Calu3 (cell line): ENCODE measurements at regions not wholly inside any gene's neighbourhood (a gene's known extent, or its start where the extent isn't known, plus 50 kb on each side); places are given as distances from the start of the nearest gene placed in this dataset.

Source experiments
- BruUV-seq: library from RNA; stranded (reverse); fragments of 400-500 nt; replicated peaks from 2 replicates; lab custom pipeline; 2021; lab: Mats Ljungman, UMichigan
- CTCF ChIA-PET: fragments of 300-600 bp; sonication (Branson Sonifier 250); formaldehyde crosslinking; loops from one replicate; lab custom pipeline; 2022; ENCODE audit warnings: antibody characterized with exemption; lab: Charles Lee
- DNase-seq: peaks from one replicate; pipeline ENCODE4 v3.0.0; 2022
- H3K27ac Mint-ChIP-seq: one replicate; pipeline ENCODE4 v1.8.0; 2022; ENCODE audit warnings: mixed read lengths; ENCODE audit not compliant: unreplicated experiment
- H3K27me3 Mint-ChIP-seq: one replicate; pipeline ENCODE4 v1.8.0; 2022; ENCODE audit warnings: mixed read lengths; ENCODE audit not compliant: unreplicated experiment
- H3K36me3 Mint-ChIP-seq: one replicate; pipeline ENCODE4 v1.8.0; 2022; ENCODE audit warnings: mild to moderate bottlenecking, moderate library complexity, mixed read lengths; ENCODE audit not compliant: insufficient read depth, unreplicated experiment
- H3K4me1 Mint-ChIP-seq: one replicate; pipeline ENCODE4 v1.8.0; 2022; ENCODE audit warnings: mild to moderate bottlenecking, low read depth, mixed read lengths; ENCODE audit not compliant: unreplicated experiment
- H3K4me3 Mint-ChIP-seq: one replicate; pipeline ENCODE4 v1.8.0; 2022; ENCODE audit warnings: mild to moderate bottlenecking, low read depth, moderate library complexity, mixed read lengths; ENCODE audit not compliant: unreplicated experiment
- H3K9me3 Mint-ChIP-seq: one replicate; pipeline ENCODE4 v1.8.0; 2022; ENCODE audit warnings: low read depth, mixed read lengths; ENCODE audit not compliant: unreplicated experiment
- intact Hi-C: fragments of 100-400 bp; cut with micrococcal nuclease; formaldehyde crosslinking; loops from one replicate; pipeline ENCODE4 v1.10.0; 2022; ENCODE audit not compliant: unreplicated experiment
- TF ChIP-seq, protein P1 (sequence below): fragments of 200-600 bp; IDR thresholded peaks from one replicate; pipeline ENCODE4 v1.8.0; 2022; ENCODE audit warnings: antibody characterized with exemption; ENCODE audit not compliant: unreplicated experiment

DNA sequence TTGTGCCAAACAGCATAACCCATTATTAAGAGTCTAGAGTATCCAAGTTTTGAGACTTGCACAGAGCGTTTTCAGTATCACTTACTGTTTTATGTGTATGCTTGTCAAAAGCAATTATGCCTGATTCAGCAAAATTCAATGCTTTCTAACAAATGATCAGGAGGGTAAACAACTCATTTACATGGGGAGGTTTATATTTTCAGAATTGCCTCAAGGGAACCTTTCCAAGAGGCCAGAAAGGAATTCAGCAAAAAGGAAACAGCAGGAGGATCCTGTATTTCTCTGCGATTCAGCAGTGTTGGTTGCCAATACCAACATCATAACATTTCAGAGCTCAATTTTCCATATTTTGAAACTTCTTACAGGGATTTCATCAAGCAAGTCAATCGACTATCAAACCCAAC, 69.3 kb upstream of the DAB2 start:
- no TSS peak for BruUV-seq
- peaks cover 12% of the 10 kb centered on the region for H3K4me1 Mint-ChIP-seq
- intact Hi-C loops: no loop called here
- no peak overlapping the region for H3K4me3 Mint-ChIP-seq
- CTCF ChIA-PET: no interaction called here
- TF ChIP-seq, protein P1, sequence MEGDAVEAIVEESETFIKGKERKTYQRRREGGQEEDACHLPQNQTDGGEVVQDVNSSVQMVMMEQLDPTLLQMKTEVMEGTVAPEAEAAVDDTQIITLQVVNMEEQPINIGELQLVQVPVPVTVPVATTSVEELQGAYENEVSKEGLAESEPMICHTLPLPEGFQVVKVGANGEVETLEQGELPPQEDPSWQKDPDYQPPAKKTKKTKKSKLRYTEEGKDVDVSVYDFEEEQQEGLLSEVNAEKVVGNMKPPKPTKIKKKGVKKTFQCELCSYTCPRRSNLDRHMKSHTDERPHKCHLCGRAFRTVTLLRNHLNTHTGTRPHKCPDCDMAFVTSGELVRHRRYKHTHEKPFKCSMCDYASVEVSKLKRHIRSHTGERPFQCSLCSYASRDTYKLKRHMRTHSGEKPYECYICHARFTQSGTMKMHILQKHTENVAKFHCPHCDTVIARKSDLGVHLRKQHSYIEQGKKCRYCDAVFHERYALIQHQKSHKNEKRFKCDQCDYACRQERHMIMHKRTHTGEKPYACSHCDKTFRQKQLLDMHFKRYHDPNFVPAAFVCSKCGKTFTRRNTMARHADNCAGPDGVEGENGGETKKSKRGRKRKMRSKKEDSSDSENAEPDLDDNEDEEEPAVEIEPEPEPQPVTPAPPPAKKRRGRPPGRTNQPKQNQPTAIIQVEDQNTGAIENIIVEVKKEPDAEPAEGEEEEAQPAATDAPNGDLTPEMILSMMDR: no peak
- H3K27me3 Mint-ChIP-seq: no peaks in the 10 kb centered on the region
- H3K27ac Mint-ChIP-seq: no peak overlapping the region
- H3K36me3 Mint-ChIP-seq: no peaks in the 10 kb centered on the region
- no peak for DNase-seq
- H3K9me3 Mint-ChIP-seq: no peaks in the 10 kb centered on the region

DNA sequence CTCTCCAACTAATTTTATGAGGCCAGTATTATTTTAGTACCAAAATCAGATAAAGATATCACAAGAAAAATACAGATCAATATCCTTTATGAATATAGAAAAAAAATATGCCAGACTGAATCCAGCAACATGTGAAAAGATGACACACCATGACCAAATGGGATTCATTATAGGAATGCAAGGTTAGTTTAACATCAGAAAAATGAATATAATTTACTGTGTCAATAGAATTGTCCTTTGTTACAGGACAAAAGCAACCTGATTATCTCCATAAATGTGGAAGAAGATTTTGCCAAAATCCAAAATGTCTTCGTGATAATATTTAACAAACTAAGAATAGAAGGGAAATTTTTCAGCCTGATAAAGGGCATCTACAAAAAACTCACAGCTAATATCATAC, 66.4 kb upstream of the DAB2 start:
- CTCF ChIA-PET: no interaction called here

DNA sequence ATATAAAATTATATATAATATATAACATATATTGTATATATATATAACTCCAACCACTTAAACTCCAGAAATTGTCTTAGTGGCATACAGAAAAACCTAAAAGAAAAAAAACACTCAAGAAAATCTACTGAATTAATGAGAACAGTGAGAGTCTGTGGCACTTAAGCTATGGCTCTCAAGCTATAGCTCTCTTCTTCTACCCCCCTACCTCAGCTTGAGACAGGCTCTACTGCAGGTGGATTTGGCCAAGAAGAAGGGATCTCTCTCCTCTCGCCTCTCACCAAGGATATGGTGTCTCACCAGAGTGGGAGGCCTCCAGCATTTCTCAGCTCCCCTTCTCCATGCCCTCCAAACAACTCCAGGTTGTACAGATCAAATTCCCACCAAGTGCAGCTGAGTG, 64.5 kb upstream of the DAB2 start:
- no peaks in the 10 kb centered on the region for H3K27me3 Mint-ChIP-seq
- DNase-seq: no peak
- BruUV-seq: no TSS peak
- intact Hi-C loops: no loop called here
- TF ChIP-seq, protein P1: no peak
- no peaks in the 10 kb centered on the region for H3K36me3 Mint-ChIP-seq
- H3K27ac Mint-ChIP-seq: no peak overlapping the region
- H3K4me1 Mint-ChIP-seq: no peaks in the 10 kb centered on the region
- H3K4me3 Mint-ChIP-seq: no peak overlapping the region
- H3K9me3 Mint-ChIP-seq: no peaks in the 10 kb centered on the region
- CTCF ChIA-PET: interaction anchor here (0.6 kb wide), 1 partner anchor 24 kb away, joined by 3 read pairs; no protein-coding TSS in a partner anchor

More for the DNA sequence above, 66.4 kb upstream of the DAB2 start:
- Mint-ChIP-seq H3K4me1 (no peaks in the 10 kb centered on the region), H3K36me3 (no peaks in the 10 kb centered on the region), H3K9me3 (no peaks in the 10 kb centered on the region), H3K27me3 (no peaks in the 10 kb centered on the region), H3K27ac (no peak overlapping the region), H3K4me3 (no peak overlapping the region)
- BruUV-seq: no TSS peak
- TF ChIP-seq, protein P1: no peak
- intact Hi-C loops: no loop called here
- DNase-seq: no peak

DNA sequence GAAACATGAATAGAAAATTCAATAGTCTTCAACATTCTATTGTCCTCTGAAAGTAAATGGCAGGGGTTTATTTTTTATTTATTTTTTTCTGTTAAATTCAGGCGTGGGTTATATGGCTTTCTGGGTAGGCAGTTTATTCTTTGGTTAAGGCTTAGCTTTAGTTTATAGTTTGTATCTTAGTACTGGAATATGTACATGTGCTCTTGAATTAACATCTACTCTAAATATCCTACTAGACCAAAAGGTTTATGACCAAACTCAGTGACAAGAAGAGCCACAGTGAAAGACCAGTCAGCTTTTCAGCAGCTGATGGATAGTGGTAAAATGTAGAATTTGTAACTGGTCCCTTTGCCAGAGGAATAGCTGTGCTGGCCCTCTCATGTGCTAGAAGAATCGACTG, 62.0 kb upstream of the DAB2 start:
- CTCF ChIA-PET: no interaction called here
- Mint-ChIP-seq H3K4me3 (no peak overlapping the region), H3K4me1 (no peaks in the 10 kb centered on the region), H3K36me3 (no peaks in the 10 kb centered on the region), H3K27ac (no peak overlapping the region), H3K27me3 (no peaks in the 10 kb centered on the region), H3K9me3 (no peaks in the 10 kb centered on the region)
- no peak for DNase-seq
- TF ChIP-seq, protein P1: no peak
- BruUV-seq: no TSS peak
- intact Hi-C loops: no loop called here
